ENCODE measurements at regions not wholly inside any gene's neighbourhood (a gene's known extent, or its start where the extent isn't known, plus 50 kb on each side); places are given as distances from the start of the nearest gene placed in this dataset.

GRCh38 chr6:19918436-19918835, 81.3 kb downstream of the ID4 start:
- TF ChIP-seq CTCF (conservative IDR thresholded peaks at IDR 0.05) (no peak), ZFX (IDR thresholded peaks at IDR 0.05) (no peak)

Data from C4-2B (cell line).